OCI-LY7 (cell line): ENCODE measurements at regions not wholly inside any gene's neighbourhood (a gene's known extent, or its start where the extent isn't known, plus 50 kb on each side); places are given as distances from the start of the nearest gene placed in this dataset.

Source experiments
- BruUV-seq: library from RNA; stranded (reverse); fragments of 400-500 nt; replicated peaks from 2 replicates; lab custom pipeline; 2021; lab: Mats Ljungman, UMichigan
- CTCF ChIA-PET: fragments of 300-600 bp; sonication (Branson Sonifier 250); formaldehyde crosslinking; loops from one replicate; lab custom pipeline; 2022; ENCODE audit warnings: antibody characterized with exemption; ENCODE audit not compliant: unreplicated experiment; lab: Charles Lee
- POLR2A ChIA-PET: fragments of 300-600 bp; sonication (Branson Sonifier 250); formaldehyde crosslinking; loops from one replicate; lab custom pipeline; 2022; ENCODE audit warnings: antibody characterized with exemption; lab: Charles Lee
- DNase-seq: peaks from one replicate; pipeline ENCODE4 v3.0.0-alpha.2; 2015; ENCODE audit warnings: low spot score
- H2AFZ ChIP-seq: fragments of 200-600 bp; sonication (generic), shearing (Covaris generic); 2 replicates; pipeline ENCODE4 v1.6.1; 2014; ENCODE audit warnings: mild to moderate bottlenecking, antibody characterized with exemption, low read length, moderate library complexity
- H3K27ac ChIP-seq: fragments of 200-600 bp; sonication (generic); 2 replicates; pipeline ENCODE4 v1.5.1; 2014; ENCODE audit warnings: mixed run types, low read depth, mild to moderate bottlenecking, moderate library complexity, low read length, inconsistent platforms; ENCODE audit not compliant: poor library complexity, severe bottlenecking
- H3K36me3 ChIP-seq: fragments of 200-600 bp; sonication (generic); 2 replicates; pipeline ENCODE4 v1.6.1; 2014; ENCODE audit warnings: mild to moderate bottlenecking, antibody characterized with exemption, low read length, moderate library complexity, mixed read lengths; ENCODE audit not compliant: insufficient read depth
- H3K4me1 ChIP-seq: fragments of 200-600 bp; sonication (generic); 2 replicates; pipeline ENCODE4 v1.5.1; 2014; ENCODE audit warnings: mild to moderate bottlenecking, low read length; ENCODE audit not compliant: insufficient read depth, poor library complexity, severe bottlenecking
- H3K4me2 ChIP-seq: fragments of 200-600 bp; sonication (generic); 2 replicates; pipeline ENCODE4 v1.6.1; 2014; ENCODE audit warnings: mild to moderate bottlenecking, low read length
- H3K4me3 ChIP-seq: fragments of 200-600 bp; sonication (generic); 2 replicates; pipeline ENCODE4 v1.5.1; 2014; ENCODE audit warnings: mild to moderate bottlenecking, low read depth, low read length; ENCODE audit not compliant: poor library complexity, severe bottlenecking
- H3K79me2 ChIP-seq: fragments of 200-600 bp; sonication (generic); 2 replicates; pipeline ENCODE4 v1.6.1; 2016; ENCODE audit warnings: low read depth, mild to moderate bottlenecking, low read length, moderate library complexity, mixed read lengths; ENCODE audit not compliant: insufficient read depth
- H3K9me2 ChIP-seq: fragments of 200-600 bp; sonication (generic); 2 replicates; pipeline ENCODE4 v1.6.1; 2016; ENCODE audit warnings: mild to moderate bottlenecking, low read length, mixed read lengths; ENCODE audit not compliant: insufficient read depth
- H3K9me3 ChIP-seq: fragments of 200-600 bp; sonication (generic); 2 replicates; pipeline ENCODE4 v1.6.1; 2014; ENCODE audit warnings: mild to moderate bottlenecking, mixed run types, low read length, mixed read lengths
- H4K20me1 ChIP-seq: fragments of 200-600 bp; sonication (generic); 2 replicates; pipeline ENCODE4 v1.6.1; 2014; ENCODE audit warnings: mild to moderate bottlenecking, antibody characterized with exemption, low read length, moderate library complexity, mixed read lengths; ENCODE audit not compliant: insufficient read depth
- CTCF ChIP-seq: fragments of 200-600 bp; sonication (generic); conservative IDR thresholded peaks from 2 replicates; pipeline ENCODE4 v1.5.1; 2014; ENCODE audit warnings: mild to moderate bottlenecking, antibody characterized with exemption, low read length, moderate library complexity, mixed read lengths
- EZH2phosphoT487 ChIP-seq: fragments of 200-600 bp; sonication (generic); IDR thresholded peaks from 2 replicates; pipeline ENCODE4 v1.6.1; 2018; ENCODE audit warnings: low read depth, borderline replicate concordance, mild to moderate bottlenecking, mixed run types, antibody characterized with exemption, low read length, moderate library complexity, mixed read lengths
- intact Hi-C: fragments of 100-400 bp; cut with micrococcal nuclease; formaldehyde crosslinking; loops from one replicate; pipeline ENCODE4 v1.10.0; 2022; ENCODE audit not compliant: unreplicated experiment

GRCh38 chr3:35320646-35321407 is 318.5 kb upstream of the ARPP21 start:
- CTCF ChIA-PET: no interaction called here
- H3K4me2 ChIP-seq: no peak overlapping the region
- no peak overlapping the region for H2AFZ ChIP-seq
- H3K4me1 ChIP-seq: no peaks in the 10 kb centered on the region
- TF ChIP-seq CTCF: no peak
- no peak for TF ChIP-seq EZH2phosphoT487
- BruUV-seq: no TSS peak
- intact Hi-C loops: no loop called here
- H4K20me1 ChIP-seq: no peaks in the 10 kb centered on the region
- no peaks in the 10 kb centered on the region for H3K9me2 ChIP-seq
- H3K9me3 ChIP-seq: 0 out of 2 replicates have a peak, but pooled peaks cover 11% of the 10 kb centered on the region
- no peaks in the 10 kb centered on the region for H3K36me3 ChIP-seq
- no peaks in the 10 kb centered on the region for H3K79me2 ChIP-seq
- POLR2A ChIA-PET: interaction anchor here (0.7 to 1.4 kb wide), 2 partner anchors 9 to 89 kb away, joined by 3 to 7 read pairs; no protein-coding TSS in a partner anchor
- no peak overlapping the region for H3K27ac ChIP-seq
- no peak overlapping the region for H3K4me3 ChIP-seq
- no peak for DNase-seq

- CTCF ChIA-PET: no interaction called here
- H3K9me3 ChIP-seq: 0 out of 2 replicates have a peak, but pooled peaks cover 11% of the 10 kb centered on the region
- TF ChIP-seq CTCF: no peak
- no peak for TF ChIP-seq EZH2phosphoT487
- no peak overlapping the region for H3K4me3 ChIP-seq
- H4K20me1 ChIP-seq: no peaks in the 10 kb centered on the region
- H3K36me3 ChIP-seq: no peaks in the 10 kb centered on the region
- no peaks in the 10 kb centered on the region for H3K4me1 ChIP-seq
- H2AFZ ChIP-seq: no peak overlapping the region
- H3K4me2 ChIP-seq: no peak overlapping the region
- intact Hi-C loops: no loop called here
- no peak overlapping the region for H3K27ac ChIP-seq
- no peak for DNase-seq
- POLR2A ChIA-PET: no interaction called here
- no peaks in the 10 kb centered on the region for H3K79me2 ChIP-seq
- H3K9me2 ChIP-seq: no peaks in the 10 kb centered on the region
- BruUV-seq: no TSS peak
These were observed 317.3 kb upstream of the ARPP21 start for GRCh38 chr3:35322070-35322469.

- no peaks in the 10 kb centered on the region for H3K4me1 ChIP-seq
- POLR2A ChIA-PET: interaction anchor here (0.6 kb wide), 2 partner anchors 12 to 36 kb away, joined by 3 read pairs; no protein-coding TSS in a partner anchor
- H3K9me2 ChIP-seq: no peaks in the 10 kb centered on the region
- H3K36me3 ChIP-seq: no peaks in the 10 kb centered on the region
- no peaks in the 10 kb centered on the region for H3K79me2 ChIP-seq
- no peaks in the 10 kb centered on the region for H4K20me1 ChIP-seq
- intact Hi-C loops: no loop called here
- H3K27ac ChIP-seq: no peak overlapping the region
- CTCF ChIA-PET: no interaction called here
- TF ChIP-seq CTCF (no peak), EZH2phosphoT487 (no peak)
- no TSS peak for BruUV-seq
- DNase-seq: no peak
- H3K4me3 ChIP-seq: no peak overlapping the region
- H3K4me2 ChIP-seq: no peak overlapping the region
- H3K9me3 ChIP-seq: no peaks in the 10 kb centered on the region
- H2AFZ ChIP-seq: no peak overlapping the region
These were observed 303.6 kb upstream of the ARPP21 start for GRCh38 chr3:35335703-35336102.
